ENCODE measurements at regions not wholly inside any gene's neighbourhood (a gene's known extent, or its start where the extent isn't known, plus 50 kb on each side); places are given as distances from the start of the nearest gene placed in this dataset.

DNA sequence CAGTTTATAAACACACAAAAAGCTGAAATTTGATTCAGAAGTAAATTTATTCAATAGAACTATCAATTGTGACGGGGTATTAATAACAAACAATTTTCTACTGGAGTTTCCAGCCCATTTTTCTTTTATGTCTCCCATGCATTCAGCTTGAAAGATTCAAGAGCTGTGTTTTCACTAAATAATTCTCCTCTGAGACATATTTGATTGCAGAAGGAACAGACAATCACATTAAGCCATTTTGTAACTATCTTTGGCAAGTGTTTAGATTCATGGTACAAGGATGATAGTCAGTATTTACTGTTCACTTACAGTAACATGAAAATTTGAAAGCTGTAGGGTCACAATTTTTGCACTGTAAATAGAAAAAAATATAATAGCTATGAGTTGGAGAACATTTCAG, 198.4 kb upstream of the TACR3 start:
- TF ChIP-seq POLR2A (IDR thresholded peaks at IDR 0.05) = no peak
- TF ChIP-seq, protein P1, sequence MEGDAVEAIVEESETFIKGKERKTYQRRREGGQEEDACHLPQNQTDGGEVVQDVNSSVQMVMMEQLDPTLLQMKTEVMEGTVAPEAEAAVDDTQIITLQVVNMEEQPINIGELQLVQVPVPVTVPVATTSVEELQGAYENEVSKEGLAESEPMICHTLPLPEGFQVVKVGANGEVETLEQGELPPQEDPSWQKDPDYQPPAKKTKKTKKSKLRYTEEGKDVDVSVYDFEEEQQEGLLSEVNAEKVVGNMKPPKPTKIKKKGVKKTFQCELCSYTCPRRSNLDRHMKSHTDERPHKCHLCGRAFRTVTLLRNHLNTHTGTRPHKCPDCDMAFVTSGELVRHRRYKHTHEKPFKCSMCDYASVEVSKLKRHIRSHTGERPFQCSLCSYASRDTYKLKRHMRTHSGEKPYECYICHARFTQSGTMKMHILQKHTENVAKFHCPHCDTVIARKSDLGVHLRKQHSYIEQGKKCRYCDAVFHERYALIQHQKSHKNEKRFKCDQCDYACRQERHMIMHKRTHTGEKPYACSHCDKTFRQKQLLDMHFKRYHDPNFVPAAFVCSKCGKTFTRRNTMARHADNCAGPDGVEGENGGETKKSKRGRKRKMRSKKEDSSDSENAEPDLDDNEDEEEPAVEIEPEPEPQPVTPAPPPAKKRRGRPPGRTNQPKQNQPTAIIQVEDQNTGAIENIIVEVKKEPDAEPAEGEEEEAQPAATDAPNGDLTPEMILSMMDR (IDR thresholded peaks at IDR 0.05 in 8 of 11, conservative IDR thresholded peaks at IDR 0.05 in 3 of 11) = no peak
